NCI-H748 (cell line): ENCODE measurements at regions not wholly inside any gene's neighbourhood (a gene's known extent, or its start where the extent isn't known, plus 50 kb on each side); places are given as distances from the start of the nearest gene placed in this dataset.

Source experiments
- DNase-seq: peaks from one replicate; lab custom pipeline; 2025; ENCODE audit not compliant: unreplicated experiment; lab: John Stamatoyannopoulos, UW

GRCh38 chr3:81439108-81439507 is 322.3 kb downstream of the GBE1 start:
- DNase-seq = no peak

- DNase-seq = no peak
Observed at GRCh38 chr3:81437683-81438082, 323.8 kb downstream of the GBE1 start.

GRCh38 chr3:81436182-81436581 is 325.3 kb downstream of the GBE1 start:
- DNase-seq = no peak

GRCh38 chr3:81435050-81435449 is 326.4 kb downstream of the GBE1 start:
- DNase-seq = no peak

- DNase-seq = peak; percentile 12
Observed at GRCh38 chr3:81434161-81434560, 327.3 kb downstream of the GBE1 start.

- no peak for DNase-seq
Observed at GRCh38 chr3:81433675-81434074, 327.8 kb downstream of the GBE1 start.

GRCh38 chr3:81432456-81432855 is 329.0 kb downstream of the GBE1 start:
- no peak for DNase-seq

- DNase-seq = peak; percentile 3
Observed at GRCh38 chr3:81426826-81427577, 334.4 kb downstream of the GBE1 start.

- no peak for DNase-seq
Observed at GRCh38 chr3:81425198-81425868, 336.1 kb downstream of the GBE1 start.

- peak; percentile 13 for DNase-seq
Observed at GRCh38 chr3:81419228-81419627, 342.2 kb downstream of the GBE1 start.

GRCh38 chr3:81416812-81417211 is 344.6 kb downstream of the GBE1 start:
- DNase-seq = no peak

GRCh38 chr3:81406318-81406717 is 355.1 kb downstream of the GBE1 start:
- peak; percentile 57 for DNase-seq

GRCh38 chr3:81395739-81396513 is 365.5 kb downstream of the GBE1 start:
- no peak for DNase-seq

- no peak for DNase-seq
Observed at GRCh38 chr3:81394651-81395524, 366.6 kb downstream of the GBE1 start.

GRCh38 chr3:81393251-81393650 is 368.2 kb downstream of the GBE1 start:
- no peak for DNase-seq

GRCh38 chr3:81390796-81391195 is 370.6 kb downstream of the GBE1 start:
- no peak for DNase-seq

- DNase-seq = no peak
Observed at GRCh38 chr3:81388191-81388590, 373.3 kb downstream of the GBE1 start.

GRCh38 chr3:81382470-81382869 is 379.0 kb downstream of the GBE1 start:
- DNase-seq = no peak

GRCh38 chr3:81380234-81380633 is 381.2 kb downstream of the GBE1 start:
- no peak for DNase-seq

GRCh38 chr3:81378552-81379293 is 382.7 kb downstream of the GBE1 start:
- DNase-seq = no peak
